HG03378 (cell line): ENCODE measurements at regions not wholly inside any gene's neighbourhood (a gene's known extent, or its start where the extent isn't known, plus 50 kb on each side); places are given as distances from the start of the nearest gene placed in this dataset.

Experiments
- ATAC-seq: cut with Tn5 transposase; IDR thresholded peaks from one replicate; pipeline ENCODE4 v1.9.1; 2021; ENCODE audit warnings: mild to moderate bottlenecking, moderate library complexity; ENCODE audit not compliant: unreplicated experiment

- ATAC-seq, result no peak
Measured at GRCh38 chr2:120683701-120684100, 52.0 kb upstream of the GLI2 start.

DNA sequence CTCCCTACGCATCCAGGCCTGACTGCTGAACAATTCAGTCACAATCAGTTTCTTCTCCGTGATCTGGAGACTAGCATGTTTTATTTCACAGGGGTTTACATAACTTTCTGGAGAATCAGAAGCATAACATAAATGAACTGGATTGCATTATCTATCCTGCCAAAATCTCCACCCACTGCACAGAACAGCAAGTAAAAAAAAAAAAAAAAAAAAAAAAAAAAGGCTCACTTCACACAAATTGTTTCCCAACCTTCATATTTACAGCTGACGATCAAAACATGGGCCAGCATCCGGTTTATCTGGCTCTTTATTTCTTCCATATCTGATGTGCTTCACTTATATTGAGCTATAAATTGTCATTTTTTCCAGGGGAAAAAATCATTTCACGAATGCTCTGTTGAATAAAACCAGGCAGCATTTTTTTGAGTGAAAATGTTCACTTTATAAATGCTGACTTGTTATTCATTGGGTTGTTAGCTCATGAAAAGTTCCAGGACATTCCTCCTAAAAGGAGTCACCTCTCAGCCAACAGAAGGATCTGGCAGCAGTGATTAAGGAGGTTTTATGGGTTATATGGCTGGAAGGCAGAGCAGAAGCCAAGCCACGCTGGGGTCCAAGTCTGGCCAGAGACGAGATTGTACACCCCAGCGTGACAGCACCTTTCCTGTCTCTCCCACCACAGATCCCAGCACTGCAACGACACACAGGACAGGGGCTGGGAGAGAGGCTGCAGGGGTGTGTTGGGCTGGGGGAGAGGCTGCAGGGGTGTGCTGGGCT, 51.2 kb upstream of the GLI2 start:
- ATAC-seq, result no peak

DNA sequence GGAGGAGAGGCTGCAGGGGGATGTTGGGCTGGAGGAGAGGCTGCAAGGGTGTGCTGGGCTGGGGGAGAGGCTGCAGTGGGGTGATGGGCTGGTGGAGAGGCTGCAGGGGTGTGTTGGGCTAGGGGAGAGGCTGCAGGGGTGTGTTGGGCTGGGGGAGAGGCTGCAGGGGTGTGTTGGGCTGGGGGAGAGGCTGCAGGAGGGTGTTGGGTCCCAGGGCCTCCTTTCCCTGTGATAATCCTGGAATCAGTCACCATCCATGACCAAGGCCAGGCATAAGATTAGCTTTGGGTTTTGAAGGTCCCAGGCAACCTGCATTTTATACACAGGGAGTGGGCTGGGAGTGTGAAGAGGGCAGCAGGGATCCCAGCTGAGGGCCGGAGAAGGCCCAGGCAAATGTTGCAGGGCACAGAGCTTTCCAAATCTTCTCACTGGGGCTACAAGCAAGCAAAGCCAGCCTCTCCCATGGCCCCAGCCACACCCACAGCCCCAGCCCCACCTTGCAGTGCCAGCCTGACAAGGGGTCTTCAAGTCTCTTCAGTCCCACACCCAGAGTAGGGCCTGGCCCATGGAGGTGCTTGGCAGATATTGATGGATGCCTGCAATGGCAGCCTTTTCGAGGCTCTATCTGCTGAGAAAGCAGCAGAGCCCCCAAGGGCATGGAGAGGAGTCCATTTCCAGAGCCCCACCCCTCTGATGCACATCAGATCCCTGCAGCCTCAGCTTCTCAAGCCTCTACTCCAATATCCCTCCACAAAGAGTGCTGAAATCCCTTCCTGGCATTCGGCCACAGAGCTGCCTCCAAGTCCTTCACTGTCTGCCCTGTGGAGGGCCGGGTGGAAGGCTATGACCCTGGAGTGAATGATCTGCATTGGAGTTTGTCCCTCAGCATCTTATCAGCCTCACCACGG, 50.3 kb upstream of the GLI2 start:
- ATAC-seq, result no peak
